Panc1 (cell line): ENCODE measurements at regions not wholly inside any gene's neighbourhood (a gene's known extent, or its start where the extent isn't known, plus 50 kb on each side); places are given as distances from the start of the nearest gene placed in this dataset.

Experiments used
- ATAC-seq: fragments of 200-7000 bp; cut with Tn5 transposase; 2 replicates; pipeline ENCODE4 v1.9.1; 2020; ENCODE audit warnings: mild to moderate bottlenecking, moderate library complexity
- BruUV-seq: library from RNA; stranded (reverse); fragments of 400-500 nt; replicated peaks from 2 replicates; lab custom pipeline; 2021; lab: Mats Ljungman, UMichigan
- CTCF ChIA-PET: fragments of 300-600 bp; sonication (Branson Sonifier 250); formaldehyde crosslinking; loops from one replicate; lab custom pipeline; 2022; ENCODE audit warnings: antibody characterized with exemption; lab: Charles Lee
- POLR2A ChIA-PET: fragments of 300-600 bp; sonication (Branson Sonifier 250); formaldehyde crosslinking; loops from one replicate; lab custom pipeline; 2022; ENCODE audit warnings: antibody characterized with exemption; lab: Charles Lee
- DNase-seq: peaks from one replicate; pipeline ENCODE4 v3.0.0-alpha.2; 2010; ENCODE audit warnings: low read depth, low spot score
- H3K27ac ChIP-seq: 2 replicates; pipeline ENCODE4 v1.5.1; 2011; ENCODE audit warnings: mild to moderate bottlenecking, low read length, inconsistent platforms
- H3K27me3 ChIP-seq: fragments of 200-500 bp; sonication (Bioruptor generic); 2 replicates; pipeline ENCODE4 v1.6.0; 2014; ENCODE audit warnings: low read length, inconsistent platforms; ENCODE audit not compliant: control insufficient read depth, insufficient read depth
- H3K36me3 ChIP-seq: fragments of 200-500 bp; sonication (Bioruptor generic); 2 replicates; pipeline ENCODE4 v1.5.1; 2014; ENCODE audit warnings: inconsistent platforms, mild to moderate bottlenecking, low read length, moderate library complexity; ENCODE audit not compliant: control insufficient read depth, insufficient read depth
- H3K4me1 ChIP-seq: 2 replicates; pipeline ENCODE4 v1.5.1; 2011; ENCODE audit warnings: inconsistent platforms, mild to moderate bottlenecking, low read length, moderate library complexity; ENCODE audit not compliant: control insufficient read depth, insufficient read depth
- H3K4me3 ChIP-seq, 2 experiments: 2 replicates each; pipeline ENCODE4 v1.5.1; 2011 to 2012; ENCODE audit warnings: low read depth in 2 of 2, low read length in 2 of 2, mild to moderate bottlenecking in 2 of 2, inconsistent platforms in 1 of 2, moderate library complexity in 1 of 2
- H3K9me3 ChIP-seq: fragments of 200-500 bp; sonication (Bioruptor generic); 2 replicates; pipeline ENCODE4 v1.5.1; 2014; ENCODE audit warnings: low read depth, mild to moderate bottlenecking, inconsistent platforms, low read length, moderate library complexity; ENCODE audit not compliant: control insufficient read depth, insufficient read depth
- POLR2AphosphoS5 ChIP-seq: IDR thresholded peaks from 2 replicates; pipeline ENCODE4 v1.6.1; 2012; ENCODE audit warnings: mild to moderate bottlenecking, low read depth, low read length, moderate library complexity
- SIN3A ChIP-seq: IDR thresholded peaks from 2 replicates; pipeline ENCODE4 v1.6.1; 2012; ENCODE audit warnings: low read depth, mild to moderate bottlenecking, low read length, moderate library complexity, borderline replicate concordance; ENCODE audit not compliant: insufficient read depth
- TCF7L2 ChIP-seq: IDR thresholded peaks from 2 replicates; pipeline ENCODE4 v1.6.1; 2011; ENCODE audit warnings: mild to moderate bottlenecking, low read depth, low read length, inconsistent platforms
- in situ Hi-C: cut with HindIII; loops from 2 replicates; pipeline ENCODE4 v1.10.0; 2016; ENCODE audit warnings: low sequenced_read_pairs, low pct_unique_long_range_greater_than_20kb
- intact Hi-C: fragments of 100-400 bp; cut with micrococcal nuclease; formaldehyde crosslinking; loops from one replicate; pipeline ENCODE4 v1.10.0; 2022; ENCODE audit not compliant: unreplicated experiment
- TF ChIP-seq, protein P1 (sequence below), 2 experiments: IDR thresholded peaks; 2 replicates each; pipeline ENCODE4 v1.6.1; 2011 to 2012; ENCODE audit warnings: low read depth in 2 of 2, control low read depth in 1 of 2, low read length in 1 of 2, mild to moderate bottlenecking in 1 of 2, moderate library complexity in 1 of 2; ENCODE audit not compliant: insufficient read depth in 1 of 2
- TF ChIP-seq, protein P2 (sequence below): fragments of 450-650 bp; IDR thresholded peaks from 2 replicates; pipeline ENCODE4 v1.5.1; 2017; ENCODE audit warnings: mild to moderate bottlenecking

DNA sequence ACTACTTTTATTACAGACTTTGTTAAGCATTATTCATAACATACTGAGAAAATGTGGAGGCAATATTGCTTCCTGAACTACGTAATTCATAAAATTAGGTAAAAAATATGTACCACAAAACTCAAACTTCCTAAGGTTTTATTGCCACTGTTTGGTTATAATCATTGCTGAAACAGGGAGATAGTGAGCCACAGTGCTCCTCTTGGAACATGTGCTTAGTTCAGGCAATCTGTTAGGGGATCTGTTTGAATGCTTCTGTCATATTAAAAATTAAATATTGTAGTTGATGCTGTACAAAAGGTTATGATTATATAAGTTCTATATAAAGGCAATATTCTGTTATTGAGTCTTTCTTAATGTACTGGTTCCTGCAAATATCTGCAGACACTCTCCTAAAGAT lies 480.7 kb downstream of the GRXCR1 start:
- Histone ChIP-seq H3K27me3 (no peaks in the 10 kb centered on the region), H3K4me1 (no peaks in the 10 kb centered on the region), H3K9me3 (no peaks in the 10 kb centered on the region), H3K27ac (no peak overlapping the region), H3K36me3 (no peaks in the 10 kb centered on the region), H3K4me3 (no peak overlapping the region)
- ATAC-seq (no peak), DNase-seq (no peak)
- TF ChIP-seq, protein P1, sequence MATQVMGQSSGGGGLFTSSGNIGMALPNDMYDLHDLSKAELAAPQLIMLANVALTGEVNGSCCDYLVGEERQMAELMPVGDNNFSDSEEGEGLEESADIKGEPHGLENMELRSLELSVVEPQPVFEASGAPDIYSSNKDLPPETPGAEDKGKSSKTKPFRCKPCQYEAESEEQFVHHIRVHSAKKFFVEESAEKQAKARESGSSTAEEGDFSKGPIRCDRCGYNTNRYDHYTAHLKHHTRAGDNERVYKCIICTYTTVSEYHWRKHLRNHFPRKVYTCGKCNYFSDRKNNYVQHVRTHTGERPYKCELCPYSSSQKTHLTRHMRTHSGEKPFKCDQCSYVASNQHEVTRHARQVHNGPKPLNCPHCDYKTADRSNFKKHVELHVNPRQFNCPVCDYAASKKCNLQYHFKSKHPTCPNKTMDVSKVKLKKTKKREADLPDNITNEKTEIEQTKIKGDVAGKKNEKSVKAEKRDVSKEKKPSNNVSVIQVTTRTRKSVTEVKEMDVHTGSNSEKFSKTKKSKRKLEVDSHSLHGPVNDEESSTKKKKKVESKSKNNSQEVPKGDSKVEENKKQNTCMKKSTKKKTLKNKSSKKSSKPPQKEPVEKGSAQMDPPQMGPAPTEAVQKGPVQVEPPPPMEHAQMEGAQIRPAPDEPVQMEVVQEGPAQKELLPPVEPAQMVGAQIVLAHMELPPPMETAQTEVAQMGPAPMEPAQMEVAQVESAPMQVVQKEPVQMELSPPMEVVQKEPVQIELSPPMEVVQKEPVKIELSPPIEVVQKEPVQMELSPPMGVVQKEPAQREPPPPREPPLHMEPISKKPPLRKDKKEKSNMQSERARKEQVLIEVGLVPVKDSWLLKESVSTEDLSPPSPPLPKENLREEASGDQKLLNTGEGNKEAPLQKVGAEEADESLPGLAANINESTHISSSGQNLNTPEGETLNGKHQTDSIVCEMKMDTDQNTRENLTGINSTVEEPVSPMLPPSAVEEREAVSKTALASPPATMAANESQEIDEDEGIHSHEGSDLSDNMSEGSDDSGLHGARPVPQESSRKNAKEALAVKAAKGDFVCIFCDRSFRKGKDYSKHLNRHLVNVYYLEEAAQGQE (IDR thresholded peaks at IDR 0.05; ENCODE audit: insufficient read depth in 1 of 2, low read depth in 2 of 2, low read length in 1 of 2): no peak
- TF ChIP-seq POLR2AphosphoS5: no peak
- TF ChIP-seq, protein P2, sequence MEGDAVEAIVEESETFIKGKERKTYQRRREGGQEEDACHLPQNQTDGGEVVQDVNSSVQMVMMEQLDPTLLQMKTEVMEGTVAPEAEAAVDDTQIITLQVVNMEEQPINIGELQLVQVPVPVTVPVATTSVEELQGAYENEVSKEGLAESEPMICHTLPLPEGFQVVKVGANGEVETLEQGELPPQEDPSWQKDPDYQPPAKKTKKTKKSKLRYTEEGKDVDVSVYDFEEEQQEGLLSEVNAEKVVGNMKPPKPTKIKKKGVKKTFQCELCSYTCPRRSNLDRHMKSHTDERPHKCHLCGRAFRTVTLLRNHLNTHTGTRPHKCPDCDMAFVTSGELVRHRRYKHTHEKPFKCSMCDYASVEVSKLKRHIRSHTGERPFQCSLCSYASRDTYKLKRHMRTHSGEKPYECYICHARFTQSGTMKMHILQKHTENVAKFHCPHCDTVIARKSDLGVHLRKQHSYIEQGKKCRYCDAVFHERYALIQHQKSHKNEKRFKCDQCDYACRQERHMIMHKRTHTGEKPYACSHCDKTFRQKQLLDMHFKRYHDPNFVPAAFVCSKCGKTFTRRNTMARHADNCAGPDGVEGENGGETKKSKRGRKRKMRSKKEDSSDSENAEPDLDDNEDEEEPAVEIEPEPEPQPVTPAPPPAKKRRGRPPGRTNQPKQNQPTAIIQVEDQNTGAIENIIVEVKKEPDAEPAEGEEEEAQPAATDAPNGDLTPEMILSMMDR: no peak
- in situ Hi-C loops (no loop called here), intact Hi-C loops (no loop called here)
- BruUV-seq: no TSS peak
- ChIA-PET CTCF (no interaction called here), POLR2A (no interaction called here)

DNA sequence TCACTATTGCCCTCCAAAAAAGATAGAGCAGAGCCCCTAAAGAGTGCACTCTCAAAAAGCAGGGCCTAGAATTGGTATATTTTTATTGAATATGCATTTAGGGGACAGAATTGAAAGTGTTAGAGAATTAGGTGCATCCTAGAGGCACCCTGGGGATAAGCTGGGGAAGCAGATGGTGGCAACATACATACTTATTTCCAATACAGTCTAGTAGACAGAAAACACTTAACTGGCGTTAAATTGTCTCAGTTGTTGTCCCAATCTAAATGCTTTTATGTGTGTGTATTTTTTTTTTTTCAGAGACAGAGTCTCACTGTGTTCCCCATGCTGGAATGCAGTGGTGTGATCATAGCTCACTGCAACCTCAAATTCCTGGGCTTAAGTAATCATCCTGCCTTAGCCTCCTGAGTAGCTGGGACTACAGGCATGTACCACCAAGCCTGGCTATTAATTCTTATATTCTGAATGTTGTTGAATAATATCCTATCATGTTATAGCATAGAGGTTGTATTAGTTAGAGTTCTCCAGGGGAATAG lies 481.8 kb downstream of the GRXCR1 start:
- H3K27ac ChIP-seq: no peak overlapping the region
- ATAC-seq: no peak
- H3K27me3 ChIP-seq: no peaks in the 10 kb centered on the region
- intact Hi-C loops: no loop called here
- H3K36me3 ChIP-seq: no peaks in the 10 kb centered on the region
- POLR2A ChIA-PET: no interaction called here
- DNase-seq: no peak
- H3K4me1 ChIP-seq: no peaks in the 10 kb centered on the region
- H3K9me3 ChIP-seq: no peaks in the 10 kb centered on the region
- TF ChIP-seq TCF7L2 (no peak), SIN3A (no peak), POLR2AphosphoS5 (no peak)
- TF ChIP-seq, protein P1 (IDR thresholded peaks at IDR 0.05; ENCODE audit: insufficient read depth in 1 of 2, low read depth in 2 of 2, low read length in 1 of 2): no peak
- TF ChIP-seq, protein P2: no peak
- in situ Hi-C loops: no loop called here
- no TSS peak for BruUV-seq
- CTCF ChIA-PET: no interaction called here
- no peak overlapping the region for H3K4me3 ChIP-seq
